CD4-positive, CD25-positive, alpha-beta regulatory T cell (primary cell): ENCODE measurements at regions not wholly inside any gene's neighbourhood (a gene's known extent, or its start where the extent isn't known, plus 50 kb on each side); places are given as distances from the start of the nearest gene placed in this dataset.
A peak's percentile ranks its signal among the peaks of the same experiment; 100 is the strongest.
"Not testable (repeated sequence)": the region's sequence is repeated elsewhere in the genome, so short reads cannot be mapped to it uniquely, and the experiment has no call there.

ENCODE experiments used
- ATAC-seq, 2 donors: fragments of 150-1000 bp; cut with Tn5 transposase; one replicate each; pipeline ENCODE4 v1.10.0; 2021; ENCODE audit warnings: low read depth in 2 of 2, moderate number of reproducible peaks in 2 of 2, moderate library complexity in 1 of 2
- DNase-seq, 3 donors: peaks; one replicate each; pipeline versions ENCODE4 v3.0.0 to v3.0.0-alpha.2; 2012 to 2022; ENCODE audit warnings: mixed read lengths in 1 of 3
- H3K27ac ChIP-seq: one replicate; pipeline ENCODE4 v1.7.0; 2013; ENCODE audit warnings: mild to moderate bottlenecking, low read length; ENCODE audit not compliant: insufficient read depth, poor library complexity, severe bottlenecking
- H3K27me3 ChIP-seq: one replicate; pipeline ENCODE4 v1.7.0; 2013; ENCODE audit warnings: low read length; ENCODE audit not compliant: control insufficient read depth, insufficient read depth
- H3K36me3 ChIP-seq: one replicate; pipeline ENCODE4 v1.7.0; 2013; ENCODE audit warnings: mild to moderate bottlenecking, low read length, moderate library complexity; ENCODE audit not compliant: control insufficient read depth, insufficient read depth
- H3K4me1 ChIP-seq: 2 replicates; pipeline ENCODE4 v1.7.0; 2013; ENCODE audit warnings: mild to moderate bottlenecking, low read length; ENCODE audit not compliant: insufficient read depth, control insufficient read depth, poor library complexity, severe bottlenecking
- H3K4me3 ChIP-seq: one replicate; pipeline ENCODE4 v1.7.0; 2013; ENCODE audit warnings: low read depth, mild to moderate bottlenecking, low read length, moderate library complexity
- H3K9me3 ChIP-seq, 2 experiments: 1 replicate in 1 of 2; 2 replicates in 1 of 2; pipeline ENCODE4 v1.7.0; 2013; ENCODE audit warnings: low read length in 2 of 2, mild to moderate bottlenecking in 1 of 2, moderate library complexity in 1 of 2; ENCODE audit not compliant: control insufficient read depth in 2 of 2
- H3K27ac Mint-ChIP-seq, 3 donors: one replicate each; pipeline ENCODE4 v1.8.0; 2020 to 2022; ENCODE audit warnings: mild to moderate bottlenecking in 3 of 3, mixed read lengths in 3 of 3, moderate library complexity in 2 of 3
- H3K27me3 Mint-ChIP-seq: one replicate; pipeline ENCODE4 v1.8.0; 2022; ENCODE audit warnings: mild to moderate bottlenecking, mixed read lengths
- H3K36me3 Mint-ChIP-seq: one replicate; pipeline ENCODE4 v1.8.0; 2020; ENCODE audit warnings: mixed read lengths
- H3K4me1 Mint-ChIP-seq, 4 donors: one replicate each; pipeline ENCODE4 v1.8.0; 2020 to 2022; ENCODE audit warnings: mixed read lengths in 4 of 4, mild to moderate bottlenecking in 1 of 4
- H3K4me3 Mint-ChIP-seq, 4 donors: one replicate each; pipeline ENCODE4 v1.8.0; 2020 to 2022; ENCODE audit warnings: mild to moderate bottlenecking in 4 of 4, mixed read lengths in 4 of 4, moderate library complexity in 3 of 4
- H3K9me3 Mint-ChIP-seq, 7 donors: one replicate each; pipeline ENCODE4 v1.8.0; 2020 to 2022; ENCODE audit warnings: mixed read lengths in 7 of 7, mild to moderate bottlenecking in 3 of 7, moderate library complexity in 2 of 7

DNA sequence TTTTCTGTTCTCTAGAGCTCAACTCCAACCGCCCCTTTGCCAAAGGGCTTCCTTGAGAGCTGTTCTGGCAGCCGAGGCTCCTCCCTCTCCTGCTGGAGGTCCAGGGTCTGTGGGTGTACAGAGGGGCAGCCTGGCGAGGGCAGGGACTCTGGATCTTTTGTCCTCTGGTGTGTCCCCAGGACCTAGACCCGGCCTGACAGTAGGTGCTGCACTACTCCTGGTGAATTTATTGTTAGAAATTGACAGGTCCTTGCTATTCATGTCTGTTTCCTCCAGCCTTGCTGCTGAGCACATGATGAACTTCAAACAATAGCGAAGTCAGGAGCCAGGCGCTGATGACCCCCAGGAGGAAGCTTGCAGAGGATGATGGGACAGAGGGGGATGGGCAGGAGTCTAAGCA lies 234.7 kb upstream of the SULF2 start:
- H3K4me1 Mint-ChIP-seq: no peaks in the 10 kb centered on the region
- H3K36me3 Mint-ChIP-seq: no peaks in the 10 kb centered on the region
- H3K36me3 ChIP-seq: no peaks in the 10 kb centered on the region
- ATAC-seq (no peak), DNase-seq (no peak)
- H3K27ac Mint-ChIP-seq: no peak overlapping the region
- no peak overlapping the region for H3K4me3 Mint-ChIP-seq
- no peaks in the 10 kb centered on the region for H3K27me3 ChIP-seq
- peaks cover 0 to 3% (median 2%) of the 10 kb centered on the region in 7 donors for H3K9me3 Mint-ChIP-seq
- no peaks in the 10 kb centered on the region for H3K9me3 ChIP-seq
- no peak overlapping the region for H3K27ac ChIP-seq
- H3K4me3 ChIP-seq: no peak overlapping the region
- no peaks in the 10 kb centered on the region for H3K4me1 ChIP-seq
- peaks cover 18% of the 10 kb centered on the region for H3K27me3 Mint-ChIP-seq

DNA sequence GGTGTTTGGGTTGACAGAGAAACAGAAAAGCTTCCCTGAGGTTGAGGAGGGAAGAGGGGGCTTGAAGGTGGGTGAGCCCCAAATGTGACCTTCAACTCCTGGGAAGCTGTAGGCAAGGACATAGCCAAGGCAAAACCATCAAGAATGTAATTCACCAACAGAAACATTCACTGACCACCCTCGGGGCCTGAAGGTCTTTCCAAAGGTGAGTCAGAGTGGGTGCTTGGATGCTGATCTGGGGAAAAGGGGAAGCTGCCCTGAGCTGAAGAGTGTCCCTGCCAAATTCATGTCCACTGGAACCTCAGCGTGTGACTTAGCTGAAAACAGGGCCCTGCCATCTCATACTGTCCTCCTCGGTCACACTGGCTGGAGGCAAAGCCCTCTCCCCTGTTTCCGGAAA lies 234.2 kb upstream of the SULF2 start:
- no peak overlapping the region for H3K4me3 ChIP-seq
- Mint-ChIP-seq H3K4me1 (no peaks in the 10 kb centered on the region), H3K27ac (no peak overlapping the region), H3K4me3 (no peak overlapping the region), H3K36me3 (no peaks in the 10 kb centered on the region), H3K9me3 (peaks cover 0 to 3% (median 2%) of the 10 kb centered on the region in 7 donors), H3K27me3 (peaks cover 18% of the 10 kb centered on the region)
- DNase-seq (no peak), ATAC-seq (no peak)
- no peaks in the 10 kb centered on the region for H3K36me3 ChIP-seq
- H3K4me1 ChIP-seq: no peaks in the 10 kb centered on the region
- H3K27me3 ChIP-seq: no peaks in the 10 kb centered on the region
- H3K27ac ChIP-seq: no peak overlapping the region
- H3K9me3 ChIP-seq: no peaks in the 10 kb centered on the region

DNA sequence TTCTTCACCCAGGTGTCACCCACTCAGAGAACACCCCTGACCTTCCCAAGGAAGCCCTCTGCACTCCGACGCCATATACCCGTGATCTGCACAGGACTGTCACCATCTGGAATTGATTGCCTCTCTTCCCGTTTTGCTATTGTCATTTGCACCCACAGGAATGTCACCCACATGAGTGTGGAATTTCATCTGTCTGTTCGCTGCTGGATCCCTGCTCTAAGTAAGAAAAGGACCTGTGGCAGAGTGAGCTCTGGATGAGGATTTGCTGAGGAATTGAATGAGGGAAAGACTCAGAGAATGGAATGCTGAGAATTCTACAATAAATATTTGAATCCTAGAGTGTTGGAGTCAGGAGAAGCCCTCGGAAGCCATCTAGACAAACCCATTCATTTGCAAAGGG lies 233.6 kb upstream of the SULF2 start:
- H3K4me3 Mint-ChIP-seq: not testable (repeated sequence)

DNA sequence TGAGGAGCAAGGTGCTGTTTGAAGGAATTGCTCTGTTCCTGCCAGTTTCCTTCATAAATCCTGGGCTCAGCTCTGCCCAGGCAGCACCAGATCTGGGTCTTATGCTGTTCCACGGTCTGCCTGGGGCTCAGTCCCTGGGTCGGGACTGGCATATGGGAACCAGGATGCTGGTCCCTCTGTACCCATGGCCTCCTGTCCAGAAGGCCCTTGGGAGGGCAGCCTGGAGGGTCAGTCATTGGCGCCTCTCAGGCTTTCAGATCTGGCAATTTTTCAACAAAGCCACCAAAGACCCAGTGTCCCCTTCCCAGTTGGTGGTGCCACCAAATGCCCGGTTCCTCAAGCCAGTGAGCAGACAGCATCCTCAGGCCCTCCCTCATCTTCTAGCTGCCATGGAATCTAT lies 232.7 kb upstream of the SULF2 start:
- H3K27ac ChIP-seq: no peak overlapping the region
- DNase-seq: no peak
- Mint-ChIP-seq H3K9me3 (peaks cover 0 to 7% (median 2%) of the 10 kb centered on the region in 7 donors), H3K4me3 (no peak overlapping the region), H3K27ac (no peak overlapping the region), H3K36me3 (no peaks in the 10 kb centered on the region), H3K27me3 (peaks cover 12% of the 10 kb centered on the region), H3K4me1 (no peaks in the 10 kb centered on the region)
- H3K4me1 ChIP-seq: no peaks in the 10 kb centered on the region
- no peaks in the 10 kb centered on the region for H3K36me3 ChIP-seq
- ATAC-seq: no peak
- H3K4me3 ChIP-seq: no peak overlapping the region
- peaks cover 4% of the 10 kb centered on the region for H3K27me3 ChIP-seq
- no peaks in the 10 kb centered on the region for H3K9me3 ChIP-seq

More for the DNA sequence above, 233.6 kb upstream of the SULF2 start:
- not testable (repeated sequence) for H3K9me3 Mint-ChIP-seq, H3K27ac Mint-ChIP-seq, ATAC-seq, H3K27ac ChIP-seq, DNase-seq, H3K36me3 ChIP-seq, H3K9me3 ChIP-seq, H3K4me3 ChIP-seq, H3K27me3 ChIP-seq, H3K36me3 Mint-ChIP-seq, H3K4me1 Mint-ChIP-seq, H3K4me1 ChIP-seq
- peaks cover 13% of the 10 kb centered on the region for H3K27me3 Mint-ChIP-seq

DNA sequence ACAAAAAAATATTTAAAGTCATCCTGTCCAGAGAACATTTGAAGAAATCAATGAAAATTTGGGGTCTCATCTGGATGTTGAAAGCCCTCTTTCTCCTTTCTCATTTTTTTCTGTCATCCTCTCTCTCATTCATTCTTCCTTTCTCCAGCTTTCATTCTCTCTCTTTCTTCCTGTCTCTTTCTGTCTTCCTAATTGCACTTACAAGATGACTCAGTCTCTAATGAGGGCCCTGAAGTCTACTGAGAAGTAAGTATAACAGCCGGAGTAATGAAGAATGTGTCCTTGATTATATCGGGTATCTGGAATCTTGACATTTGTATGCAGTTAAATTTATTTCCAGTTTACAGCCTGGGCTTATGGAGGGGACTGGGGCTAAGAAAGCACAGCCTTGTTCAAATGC lies 232.2 kb upstream of the SULF2 start:
- Mint-ChIP-seq H3K27me3 (peaks cover 12% of the 10 kb centered on the region), H3K9me3 (peaks cover 0 to 9% (median 4%) of the 10 kb centered on the region in 7 donors)

DNA sequence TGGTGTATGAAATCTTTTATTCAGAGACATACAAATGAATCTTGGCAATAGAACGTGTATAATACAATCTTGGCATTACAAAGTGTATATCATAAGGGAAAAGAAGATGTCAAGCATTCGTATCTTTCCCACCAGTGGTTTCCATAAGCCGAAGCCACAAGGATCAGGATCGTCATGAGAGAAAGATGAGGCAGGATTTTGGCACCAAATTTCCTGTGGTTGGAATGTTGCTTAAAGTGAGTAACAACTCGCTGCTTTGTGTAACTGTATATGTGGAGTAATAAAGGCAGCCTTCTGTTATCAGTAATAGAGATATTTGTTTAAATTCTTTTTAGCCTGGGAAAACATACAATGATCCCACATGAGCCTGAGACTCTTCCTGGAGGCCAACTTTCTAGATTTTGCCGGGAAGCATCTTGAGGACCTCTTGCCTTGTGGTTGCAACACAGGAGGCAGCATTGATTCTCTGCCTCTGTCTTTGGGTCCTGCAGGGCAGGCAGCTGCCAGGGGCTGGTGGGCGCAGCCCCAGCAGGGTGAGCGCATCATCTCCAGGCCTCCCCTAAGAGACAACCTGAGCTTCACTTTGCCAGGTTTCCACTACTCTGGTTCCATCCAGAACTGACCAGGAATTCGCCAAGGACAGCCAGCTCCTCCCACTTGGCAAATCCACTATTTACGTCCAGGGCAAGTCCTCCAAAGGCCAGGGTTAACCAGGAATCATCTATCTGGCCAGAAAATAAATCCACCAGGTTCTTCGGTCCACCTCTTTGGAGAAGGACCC lies 230.9 kb upstream of the SULF2 start:
- Mint-ChIP-seq H3K27ac (no peak overlapping the region), H3K27me3 (peaks cover 12% of the 10 kb centered on the region)

More for the DNA sequence above, 232.2 kb upstream of the SULF2 start:
- no peak overlapping the region for H3K27ac ChIP-seq
- H3K27ac Mint-ChIP-seq: no peak overlapping the region
- no peak for ATAC-seq
- H3K9me3 ChIP-seq: peaks cover 2 to 3% of the 10 kb centered on the region in 2 experiments
- H3K4me1 ChIP-seq: no peaks in the 10 kb centered on the region
- peaks cover 5% of the 10 kb centered on the region for H3K27me3 ChIP-seq
- no peak overlapping the region for H3K4me3 Mint-ChIP-seq
- DNase-seq: no peak
- no peaks in the 10 kb centered on the region for H3K36me3 ChIP-seq
- H3K4me3 ChIP-seq: no peak overlapping the region
- H3K4me1 Mint-ChIP-seq: no peaks in the 10 kb centered on the region
- H3K36me3 Mint-ChIP-seq: no peaks in the 10 kb centered on the region

DNA sequence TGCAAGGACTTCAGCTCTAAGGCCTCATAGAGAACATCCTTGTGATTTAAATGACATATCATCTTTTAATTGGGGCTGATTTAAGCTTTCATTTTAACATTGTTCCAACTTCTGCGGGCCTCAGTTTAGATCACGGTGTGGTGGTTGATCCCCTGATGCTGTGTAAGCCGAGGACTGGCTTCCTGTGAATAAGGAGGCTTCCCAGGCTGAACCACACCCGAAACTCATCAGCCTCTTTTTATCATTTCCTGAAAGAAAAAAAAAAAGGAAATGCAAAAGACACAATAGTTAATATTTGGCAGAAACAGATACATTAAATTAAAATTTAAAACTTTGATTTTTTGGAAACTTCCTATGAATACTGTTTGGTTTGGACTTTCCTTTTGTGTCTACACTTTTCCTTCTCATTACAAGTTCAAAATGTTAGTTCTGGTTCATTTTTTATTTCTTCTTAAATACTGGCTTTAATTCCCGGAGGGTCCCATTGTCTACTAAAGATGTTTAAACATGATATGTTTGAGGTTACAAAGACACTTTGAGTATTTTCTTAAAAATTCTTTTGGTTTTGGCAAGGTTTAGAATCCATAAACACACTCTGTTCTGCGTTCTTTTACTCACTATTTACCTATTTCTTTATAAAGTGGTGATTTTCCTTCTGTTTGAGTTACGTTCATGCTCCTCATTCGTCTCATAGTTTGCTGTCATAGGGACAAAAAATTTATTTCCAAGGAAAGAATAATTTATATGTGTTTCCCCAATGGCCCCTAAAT lies 230.0 kb upstream of the SULF2 start:
- peaks cover 5% of the 10 kb centered on the region for H3K27me3 ChIP-seq
- no peak for ATAC-seq
- H3K27ac ChIP-seq: no peak overlapping the region
- peaks cover 9 to 10% of the 10 kb centered on the region in 2 experiments for H3K9me3 ChIP-seq
- Mint-ChIP-seq H3K36me3 (no peaks in the 10 kb centered on the region), H3K27me3 (peaks cover 10% of the 10 kb centered on the region), H3K27ac (no peak overlapping the region), H3K4me1 (no peaks in the 10 kb centered on the region), H3K9me3 (peaks cover 0 to 14% (median 6%) of the 10 kb centered on the region in 7 donors), H3K4me3 (no peak overlapping the region)
- no peak for DNase-seq
- H3K4me1 ChIP-seq: no peaks in the 10 kb centered on the region
- H3K36me3 ChIP-seq: no peaks in the 10 kb centered on the region
- H3K4me3 ChIP-seq: no peak overlapping the region

More for the DNA sequence above, 230.9 kb upstream of the SULF2 start:
- H3K36me3 ChIP-seq: no peaks in the 10 kb centered on the region
- H3K4me1 Mint-ChIP-seq: no peaks in the 10 kb centered on the region
- no peak for DNase-seq
- peaks cover 9 to 10% of the 10 kb centered on the region in 2 experiments for H3K9me3 ChIP-seq
- no peaks in the 10 kb centered on the region for H3K36me3 Mint-ChIP-seq
- H3K27ac ChIP-seq: no peak overlapping the region
- peak overlapping the region in 1 of 4 donors; percentile 71 for H3K4me3 Mint-ChIP-seq
- H3K27me3 ChIP-seq: peaks cover 5% of the 10 kb centered on the region
- H3K9me3 Mint-ChIP-seq: peaks cover 0 to 14% (median 6%) of the 10 kb centered on the region in 7 donors
- no peaks in the 10 kb centered on the region for H3K4me1 ChIP-seq
- no peak for ATAC-seq
- H3K4me3 ChIP-seq: no peak overlapping the region
